Loucy (cell line): ENCODE measurements at regions not wholly inside any gene's neighbourhood (a gene's known extent, or its start where the extent isn't known, plus 50 kb on each side); places are given as distances from the start of the nearest gene placed in this dataset.

Experiments used
- H2AFZ ChIP-seq: fragments of 200-600 bp; sonication (generic); 2 replicates; pipeline ENCODE4 v1.6.0; 2016; ENCODE audit warnings: antibody characterized with exemption, mild to moderate bottlenecking, low read length, moderate library complexity
- H3F3A ChIP-seq: fragments of 200-600 bp; 2 replicates; pipeline ENCODE4 v1.6.0; 2016; ENCODE audit warnings: antibody characterized with exemption, low read depth, mild to moderate bottlenecking
- H3K27me3 ChIP-seq: fragments of 200-600 bp; sonication (generic); 2 replicates; pipeline ENCODE4 v1.6.1; 2014; ENCODE audit warnings: low read length, mild to moderate bottlenecking; ENCODE audit not compliant: insufficient read depth, poor library complexity, severe bottlenecking
- H3K36me3 ChIP-seq: fragments of 200-600 bp; sonication (generic); 2 replicates; pipeline ENCODE4 v1.6.1; 2016; ENCODE audit warnings: low read length; ENCODE audit not compliant: insufficient read depth
- H3K4me1 ChIP-seq: fragments of 200-600 bp; sonication (generic); 2 replicates; pipeline ENCODE4 v1.5.1; 2014; ENCODE audit warnings: low read length, mild to moderate bottlenecking; ENCODE audit not compliant: insufficient read depth, poor library complexity, severe bottlenecking
- H3K4me2 ChIP-seq: fragments of 200-600 bp; sonication (generic); 2 replicates; pipeline ENCODE4 v1.6.0; 2014; ENCODE audit warnings: antibody characterized with exemption, low read length, low read depth, mild to moderate bottlenecking; ENCODE audit not compliant: poor library complexity, severe bottlenecking
- H3K4me3 ChIP-seq: fragments of 200-600 bp; sonication (generic); 2 replicates; pipeline ENCODE4 v1.5.1; 2014; ENCODE audit warnings: low read length, mild to moderate bottlenecking, mixed read lengths; ENCODE audit not compliant: poor library complexity, severe bottlenecking
- H3K79me2 ChIP-seq: fragments of 200-600 bp; sonication (generic); 2 replicates; pipeline ENCODE4 v1.6.1; 2014; ENCODE audit warnings: low read length; ENCODE audit not compliant: insufficient read depth
- H3K9ac ChIP-seq: fragments of 200-600 bp; sonication (generic); 2 replicates; pipeline ENCODE4 v1.6.0; 2014; ENCODE audit warnings: mild to moderate bottlenecking, low read depth, low read length, moderate library complexity; ENCODE audit not compliant: poor library complexity, severe bottlenecking
- H3K9me2 ChIP-seq: fragments of 200-600 bp; sonication (generic); replicated peaks from 2 replicates; pipeline ENCODE4 v1.6.1; 2016; ENCODE audit warnings: low read depth, low read length, mixed read lengths
- H3K9me3 ChIP-seq: fragments of 200-600 bp; sonication (generic); 2 replicates; pipeline ENCODE4 v1.6.1; 2014; ENCODE audit warnings: mild to moderate bottlenecking, antibody characterized with exemption, low read length, low read depth; ENCODE audit not compliant: insufficient read depth
- H4K20me1 ChIP-seq: fragments of 200-600 bp; sonication (generic); 2 replicates; pipeline ENCODE4 v1.6.0; 2014; ENCODE audit warnings: antibody characterized with exemption, low read length, mild to moderate bottlenecking; ENCODE audit not compliant: insufficient read depth, poor library complexity, severe bottlenecking
- CTCF ChIP-seq: fragments of 200-600 bp; sonication (generic); conservative IDR thresholded peaks from 2 replicates; pipeline ENCODE4 v1.5.1; 2014; ENCODE audit warnings: mild to moderate bottlenecking, antibody characterized with exemption, low read length
- EZH2phosphoT487 ChIP-seq: fragments of 200-600 bp; IDR thresholded peaks from 2 replicates; pipeline ENCODE4 v1.6.1; 2018; ENCODE audit warnings: antibody characterized with exemption, mild to moderate bottlenecking, moderate library complexity, borderline replicate concordance

GRCh38 chr2:145076085-145076484, 556.2 kb upstream of the ZEB2 start:
- no peaks in the 10 kb centered on the region for H3K79me2 ChIP-seq
- H3K27me3 ChIP-seq, result no peaks in the 10 kb centered on the region
- TF ChIP-seq EZH2phosphoT487, result no peak
- no peak for TF ChIP-seq CTCF
- no peaks in the 10 kb centered on the region for H3K9me2 ChIP-seq
- no peak overlapping the region for H3K4me3 ChIP-seq
- H3K4me2 ChIP-seq, result no peak overlapping the region
- no peaks in the 10 kb centered on the region for H3K9me3 ChIP-seq
- H3F3A ChIP-seq, result no peaks in the 10 kb centered on the region
- H3K36me3 ChIP-seq, result no peaks in the 10 kb centered on the region
- no peaks in the 10 kb centered on the region for H3K4me1 ChIP-seq
- no peak overlapping the region for H3K9ac ChIP-seq
- H2AFZ ChIP-seq, result no peak overlapping the region
- no peaks in the 10 kb centered on the region for H4K20me1 ChIP-seq

GRCh38 chr2:145075454-145076062, 555.6 kb upstream of the ZEB2 start:
- Histone ChIP-seq H3K9ac (no peak overlapping the region), H3K27me3 (no peaks in the 10 kb centered on the region), H2AFZ (no peak overlapping the region), H3K4me3 (no peak overlapping the region), H3K36me3 (no peaks in the 10 kb centered on the region), H3K9me2 (no peaks in the 10 kb centered on the region), H3K4me2 (no peak overlapping the region), H4K20me1 (no peaks in the 10 kb centered on the region), H3K9me3 (no peaks in the 10 kb centered on the region), H3K4me1 (no peaks in the 10 kb centered on the region), H3F3A (no peaks in the 10 kb centered on the region), H3K79me2 (no peaks in the 10 kb centered on the region)
- TF ChIP-seq EZH2phosphoT487 (no peak), CTCF (no peak)

- H3K9me3 ChIP-seq, result no peaks in the 10 kb centered on the region
- no peak for TF ChIP-seq CTCF
- TF ChIP-seq EZH2phosphoT487, result no peak
- no peak overlapping the region for H3K4me2 ChIP-seq
- no peak overlapping the region for H3K9ac ChIP-seq
- H3F3A ChIP-seq, result no peaks in the 10 kb centered on the region
- no peaks in the 10 kb centered on the region for H4K20me1 ChIP-seq
- no peaks in the 10 kb centered on the region for H3K36me3 ChIP-seq
- no peaks in the 10 kb centered on the region for H3K27me3 ChIP-seq
- H3K79me2 ChIP-seq, result no peaks in the 10 kb centered on the region
- H3K4me1 ChIP-seq, result no peaks in the 10 kb centered on the region
- no peak overlapping the region for H3K4me3 ChIP-seq
- H2AFZ ChIP-seq, result no peak overlapping the region
- H3K9me2 ChIP-seq, result no peaks in the 10 kb centered on the region
These were observed 550.8 kb upstream of the ZEB2 start for GRCh38 chr2:145070703-145071102.
